HEK293 (cell line): ENCODE measurements at regions not wholly inside any gene's neighbourhood (a gene's known extent, or its start where the extent isn't known, plus 50 kb on each side); places are given as distances from the start of the nearest gene placed in this dataset.

Experiments
- CTCF ChIA-PET: fragments of 350-600 bp; formaldehyde crosslinking; extraction: SDS; loops from one replicate; lab custom pipeline; 2021; ENCODE audit warnings: antibody characterized with exemption; lab: Yijun Ruan, JAX
- POLR2A ChIA-PET: fragments of 300-600 bp; formaldehyde crosslinking; extraction: SDS; loops from one replicate; lab custom pipeline; 2020; ENCODE audit warnings: antibody characterized with exemption, inconsistent platforms; lab: Yijun Ruan, JAX
- H3K27ac ChIP-seq: fragments of 200-500 bp; sonication (Bioruptor generic); 2 replicates; pipeline ENCODE4 v1.5.1; 2014; ENCODE audit warnings: low read depth, low read length, control low read depth, inconsistent platforms; ENCODE audit errors: extremely low read depth
- H3K36me3 ChIP-seq, 2 experiments: fragments of 200-500 bp in 1 of 2; sonication (Bioruptor generic) in 1 of 2; 1 replicate in 1 of 2; 2 replicates in 1 of 2; pipeline ENCODE4 v1.5.1; 2014 to 2017; ENCODE audit warnings: inconsistent platforms in 2 of 2, low read length in 2 of 2; ENCODE audit not compliant: control insufficient read depth in 2 of 2, insufficient read depth in 1 of 2
- H3K4me1 ChIP-seq: fragments of 200-500 bp; sonication (Bioruptor generic); 2 replicates; pipeline ENCODE4 v1.5.1; 2014; ENCODE audit warnings: mild to moderate bottlenecking, low read length, inconsistent platforms; ENCODE audit not compliant: control insufficient read depth, insufficient read depth
- H3K4me3 ChIP-seq: 2 replicates; pipeline ENCODE4 v1.5.1; 2011; ENCODE audit warnings: low read depth, mild to moderate bottlenecking, control low read depth, low read length, moderate library complexity
- H3K9me3 ChIP-seq: fragments of 200-500 bp; sonication (Bioruptor generic); 2 replicates; pipeline ENCODE4 v1.5.1; 2014; ENCODE audit warnings: low read depth, low read length, inconsistent platforms; ENCODE audit not compliant: control insufficient read depth, insufficient read depth
- KLF7 ChIP-seq: fragments of 450-650 bp; formaldehyde crosslinking; IDR thresholded peaks from 2 replicates; pipeline ENCODE4 v1.5.1; 2016; ENCODE audit warnings: missing biosample characterization, missing genetic modification characterization, borderline replicate concordance
- KLF8 ChIP-seq: fragments of 450-650 bp; formaldehyde crosslinking; IDR thresholded peaks from 2 replicates; pipeline ENCODE4 v1.5.1; 2016; ENCODE audit warnings: missing biosample characterization, missing genetic modification characterization
- RBAK ChIP-seq: fragments of 450-650 bp; formaldehyde crosslinking; IDR thresholded peaks from 2 replicates; pipeline ENCODE4 v1.5.1; 2016; ENCODE audit warnings: missing biosample characterization, missing genetic modification characterization
- ZBTB1 ChIP-seq: fragments of 450-650 bp; formaldehyde crosslinking; IDR thresholded peaks from 2 replicates; pipeline ENCODE4 v1.5.1; 2016; ENCODE audit warnings: missing biosample characterization, missing genetic modification characterization
- ZNF112 ChIP-seq: fragments of 450-650 bp; formaldehyde crosslinking; IDR thresholded peaks from 2 replicates; pipeline ENCODE4 v1.5.0; 2017; ENCODE audit warnings: missing biosample characterization, missing genetic modification characterization
- ZNF114 ChIP-seq: fragments of 450-650 bp; formaldehyde crosslinking; IDR thresholded peaks from 2 replicates; pipeline ENCODE4 v1.5.0; 2017; ENCODE audit warnings: missing biosample characterization, missing genetic modification characterization
- ZNF2 ChIP-seq: fragments of 450-650 bp; formaldehyde crosslinking; IDR thresholded peaks from 2 replicates; pipeline ENCODE4 v1.5.1; 2016; ENCODE audit warnings: missing biosample characterization, missing genetic modification characterization
- ZNF366 ChIP-seq: fragments of 450-650 bp; formaldehyde crosslinking; conservative IDR thresholded peaks from 2 replicates; pipeline ENCODE4 v1.5.1; 2016; ENCODE audit warnings: missing biosample characterization, missing genetic modification characterization
- ZNF391 ChIP-seq: fragments of 450-650 bp; formaldehyde crosslinking; IDR thresholded peaks from 2 replicates; pipeline ENCODE4 v1.5.1; 2016; ENCODE audit warnings: low read depth, missing biosample characterization, missing genetic modification characterization, borderline replicate concordance
- ZNF433 ChIP-seq: fragments of 450-650 bp; formaldehyde crosslinking; IDR thresholded peaks from 2 replicates; pipeline ENCODE4 v1.5.1; 2016; ENCODE audit warnings: missing biosample characterization, missing genetic modification characterization, low read depth
- ZNF488 ChIP-seq: fragments of 450-650 bp; formaldehyde crosslinking; IDR thresholded peaks from 2 replicates; pipeline ENCODE4 v1.5.1; 2016; ENCODE audit warnings: missing biosample characterization, missing genetic modification characterization
- ZNF513 ChIP-seq: fragments of 450-650 bp; IDR thresholded peaks from 2 replicates; pipeline ENCODE4 v1.5.1; 2018; ENCODE audit warnings: missing biosample characterization, missing genetic modification characterization
- ZNF596 ChIP-seq: fragments of 450-650 bp; IDR thresholded peaks from 2 replicates; pipeline ENCODE4 v1.5.0; 2018; ENCODE audit warnings: missing biosample characterization, mild to moderate bottlenecking, missing genetic modification characterization, moderate library complexity
- ZNF621 ChIP-seq: fragments of 450-650 bp; formaldehyde crosslinking; IDR thresholded peaks from 2 replicates; pipeline ENCODE4 v1.5.1; 2017; ENCODE audit warnings: missing biosample characterization, missing genetic modification characterization
- ZNF629 ChIP-seq: fragments of 450-650 bp; formaldehyde crosslinking; IDR thresholded peaks from 2 replicates; pipeline ENCODE4 v1.5.1; 2017; ENCODE audit warnings: missing biosample characterization, missing genetic modification characterization
- ZNF645 ChIP-seq: fragments of 450-650 bp; formaldehyde crosslinking; IDR thresholded peaks from 2 replicates; pipeline ENCODE4; 2016; ENCODE audit warnings: missing biosample characterization, missing genetic modification characterization
- ZNF660 ChIP-seq: fragments of 450-650 bp; IDR thresholded peaks from 2 replicates; pipeline ENCODE4 v1.5.1; 2018; ENCODE audit warnings: missing biosample characterization, mild to moderate bottlenecking, missing genetic modification characterization
- ZNF777 ChIP-seq: fragments of 450-650 bp; formaldehyde crosslinking; IDR thresholded peaks from 2 replicates; pipeline ENCODE4 v1.5.1; 2017; ENCODE audit warnings: missing biosample characterization, missing genetic modification characterization, borderline replicate concordance
- ZNF785 ChIP-seq: fragments of 450-650 bp; formaldehyde crosslinking; IDR thresholded peaks from 2 replicates; pipeline ENCODE4 v1.5.1; 2016; ENCODE audit warnings: missing biosample characterization, missing genetic modification characterization
- ZNF830 ChIP-seq: fragments of 450-650 bp; IDR thresholded peaks from 2 replicates; pipeline ENCODE4 v1.5.0; 2018; ENCODE audit warnings: missing biosample characterization, missing genetic modification characterization, low read depth, mild to moderate bottlenecking, moderate library complexity
- TF ChIP-seq, protein P1 (sequence below): fragments of 450-650 bp; formaldehyde crosslinking; IDR thresholded peaks from 2 replicates; pipeline ENCODE4 v1.5.1; 2017; ENCODE audit warnings: missing biosample characterization, missing genetic modification characterization
- TF ChIP-seq, protein P2 (sequence below): fragments of 450-650 bp; formaldehyde crosslinking; IDR thresholded peaks from 2 replicates; pipeline ENCODE4 v1.5.1; 2016; ENCODE audit warnings: missing biosample characterization, missing genetic modification characterization
- TF ChIP-seq, protein P3 (sequence below): fragments of 450-650 bp; formaldehyde crosslinking; IDR thresholded peaks from 2 replicates; pipeline ENCODE4 v1.5.1; 2016; ENCODE audit warnings: missing biosample characterization, missing genetic modification characterization, low read depth

GRCh38 chr5:33299621-33300208 is 141.1 kb upstream of the TARS1 start (continued):
- TF ChIP-seq ZNF645 (tag by site-specific recombination) (no peak), ZNF621 (no peak), RBAK (tag by site-specific recombination) (no peak), KLF8 (tag by site-specific recombination) (0 out of 2 replicates have a peak, but pooled peaks have one; percentile 25), ZNF513 (tag by site-specific recombination) (peak; percentile 3; the same call in 1 of the 2 replicates), ZNF785 (no peak), KLF7 (tag by site-specific recombination) (no peak), ZNF488 (tag by site-specific recombination) (no peak), ZBTB1 (tag by site-specific recombination) (no peak), ZNF391 (no peak), ZNF777 (tag by site-specific recombination) (no peak), ZNF596 (tag by site-specific recombination) (no peak), ZNF2 (tag by site-specific recombination) (no peak), ZNF114 (tag by site-specific recombination) (no peak), ZNF660 (tag by site-specific recombination) (0 out of 2 replicates have a peak, but pooled peaks have one; percentile 47)
- TF ChIP-seq, protein P1, sequence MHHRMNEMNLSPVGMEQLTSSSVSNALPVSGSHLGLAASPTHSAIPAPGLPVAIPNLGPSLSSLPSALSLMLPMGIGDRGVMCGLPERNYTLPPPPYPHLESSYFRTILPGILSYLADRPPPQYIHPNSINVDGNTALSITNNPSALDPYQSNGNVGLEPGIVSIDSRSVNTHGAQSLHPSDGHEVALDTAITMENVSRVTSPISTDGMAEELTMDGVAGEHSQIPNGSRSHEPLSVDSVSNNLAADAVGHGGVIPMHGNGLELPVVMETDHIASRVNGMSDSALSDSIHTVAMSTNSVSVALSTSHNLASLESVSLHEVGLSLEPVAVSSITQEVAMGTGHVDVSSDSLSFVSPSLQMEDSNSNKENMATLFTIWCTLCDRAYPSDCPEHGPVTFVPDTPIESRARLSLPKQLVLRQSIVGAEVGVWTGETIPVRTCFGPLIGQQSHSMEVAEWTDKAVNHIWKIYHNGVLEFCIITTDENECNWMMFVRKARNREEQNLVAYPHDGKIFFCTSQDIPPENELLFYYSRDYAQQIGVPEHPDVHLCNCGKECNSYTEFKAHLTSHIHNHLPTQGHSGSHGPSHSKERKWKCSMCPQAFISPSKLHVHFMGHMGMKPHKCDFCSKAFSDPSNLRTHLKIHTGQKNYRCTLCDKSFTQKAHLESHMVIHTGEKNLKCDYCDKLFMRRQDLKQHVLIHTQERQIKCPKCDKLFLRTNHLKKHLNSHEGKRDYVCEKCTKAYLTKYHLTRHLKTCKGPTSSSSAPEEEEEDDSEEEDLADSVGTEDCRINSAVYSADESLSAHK (tag by site-specific recombination): peak; percentile 24; the same call in 1 of the 2 replicates
- TF ChIP-seq, protein P2, sequence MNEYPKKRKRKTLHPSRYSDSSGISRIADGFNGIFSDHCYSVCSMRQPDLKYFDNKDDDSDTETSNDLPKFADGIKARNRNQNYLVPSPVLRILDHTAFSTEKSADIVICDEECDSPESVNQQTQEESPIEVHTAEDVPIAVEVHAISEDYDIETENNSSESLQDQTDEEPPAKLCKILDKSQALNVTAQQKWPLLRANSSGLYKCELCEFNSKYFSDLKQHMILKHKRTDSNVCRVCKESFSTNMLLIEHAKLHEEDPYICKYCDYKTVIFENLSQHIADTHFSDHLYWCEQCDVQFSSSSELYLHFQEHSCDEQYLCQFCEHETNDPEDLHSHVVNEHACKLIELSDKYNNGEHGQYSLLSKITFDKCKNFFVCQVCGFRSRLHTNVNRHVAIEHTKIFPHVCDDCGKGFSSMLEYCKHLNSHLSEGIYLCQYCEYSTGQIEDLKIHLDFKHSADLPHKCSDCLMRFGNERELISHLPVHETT: no peak

GRCh38 chr5:33300209-33300742 is 140.5 kb upstream of the TARS1 start:
- Histone ChIP-seq H3K4me1 (peaks cover 6% of the 10 kb centered on the region), H3K36me3 (no peaks in the 10 kb centered on the region), H3K9me3 (no peaks in the 10 kb centered on the region), H3K4me3 (no peak overlapping the region), H3K27ac (no peak overlapping the region)
- POLR2A ChIA-PET: no interaction called here
- CTCF ChIA-PET: interaction anchor here (0.6 to 2.5 kb wide), 16 partner anchors 8 to 595 kb away, joined by 3 to 12 read pairs (median 4); no protein-coding TSS in a partner anchor
- TF ChIP-seq ZNF112 (tag by site-specific recombination) (no peak), ZNF366 (tag by site-specific recombination) (no peak), ZNF830 (tag by site-specific recombination) (no peak), ZNF629 (tag by site-specific recombination) (no peak), ZNF433 (no peak)
- TF ChIP-seq, protein P3, sequence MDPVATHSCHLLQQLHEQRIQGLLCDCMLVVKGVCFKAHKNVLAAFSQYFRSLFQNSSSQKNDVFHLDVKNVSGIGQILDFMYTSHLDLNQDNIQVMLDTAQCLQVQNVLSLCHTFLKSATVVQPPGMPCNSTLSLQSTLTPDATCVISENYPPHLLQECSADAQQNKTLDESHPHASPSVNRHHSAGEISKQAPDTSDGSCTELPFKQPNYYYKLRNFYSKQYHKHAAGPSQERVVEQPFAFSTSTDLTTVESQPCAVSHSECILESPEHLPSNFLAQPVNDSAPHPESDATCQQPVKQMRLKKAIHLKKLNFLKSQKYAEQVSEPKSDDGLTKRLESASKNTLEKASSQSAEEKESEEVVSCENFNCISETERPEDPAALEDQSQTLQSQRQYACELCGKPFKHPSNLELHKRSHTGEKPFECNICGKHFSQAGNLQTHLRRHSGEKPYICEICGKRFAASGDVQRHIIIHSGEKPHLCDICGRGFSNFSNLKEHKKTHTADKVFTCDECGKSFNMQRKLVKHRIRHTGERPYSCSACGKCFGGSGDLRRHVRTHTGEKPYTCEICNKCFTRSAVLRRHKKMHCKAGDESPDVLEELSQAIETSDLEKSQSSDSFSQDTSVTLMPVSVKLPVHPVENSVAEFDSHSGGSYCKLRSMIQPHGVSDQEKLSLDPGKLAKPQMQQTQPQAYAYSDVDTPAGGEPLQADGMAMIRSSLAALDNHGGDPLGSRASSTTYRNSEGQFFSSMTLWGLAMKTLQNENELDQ (tag by site-specific recombination): no peak
